CD4-positive, alpha-beta T cell (primary cell): ENCODE measurements at regions not wholly inside any gene's neighbourhood (a gene's known extent, or its start where the extent isn't known, plus 50 kb on each side); places are given as distances from the start of the nearest gene placed in this dataset.

ENCODE experiments used
- ATAC-seq: fragments of 200-7000 bp; cut with Tn5 transposase; one replicate; pipeline ENCODE4 v1.10.0; 2022; ENCODE audit warnings: mild to moderate bottlenecking; ENCODE audit not compliant: poor library complexity
- CTCF ChIA-PET: fragments of 350-600 bp; sonication (Branson Sonifier 250); formaldehyde crosslinking; loops from one replicate; lab custom pipeline; 2021; ENCODE audit warnings: antibody characterized with exemption, inconsistent platforms; lab: Charles Lee
- POLR2A ChIA-PET: fragments of 350-600 bp; sonication (Branson Sonifier 250); formaldehyde crosslinking; loops from one replicate; lab custom pipeline; 2021; ENCODE audit warnings: antibody characterized with exemption, inconsistent platforms; lab: Charles Lee
- DNase-seq, 14 experiments: peaks; one replicate each; pipeline ENCODE4 v3.0.0-alpha.2; 2013 to 2020; ENCODE audit warnings: mixed read lengths in 2 of 14
- H3K27ac ChIP-seq, 2 donors: one replicate each; pipeline versions ENCODE4 v1.5.1 to v1.7.0; 2013; ENCODE audit warnings: low read length in 2 of 2, low read depth in 1 of 2, mild to moderate bottlenecking in 1 of 2
- H3K27me3 ChIP-seq, 2 experiments: 1 replicate in 1 of 2; 2 replicates in 1 of 2; pipeline versions ENCODE4 v1.6.1 to v1.7.0; 2013; ENCODE audit warnings: low read length in 2 of 2, control low read depth in 1 of 2, mild to moderate bottlenecking in 1 of 2, moderate library complexity in 1 of 2; ENCODE audit not compliant: insufficient read depth in 2 of 2, control insufficient read depth in 1 of 2
- H3K36me3 ChIP-seq: one replicate; pipeline ENCODE4 v1.6.1; 2013; ENCODE audit warnings: low read length, control low read depth; ENCODE audit not compliant: insufficient read depth
- H3K4me1 ChIP-seq: one replicate; pipeline ENCODE4 v1.6.1; 2013; ENCODE audit warnings: low read length, control low read depth; ENCODE audit not compliant: insufficient read depth
- H3K4me3 ChIP-seq: one replicate; pipeline ENCODE4 v1.5.1; 2013; ENCODE audit warnings: mild to moderate bottlenecking, low read length, moderate library complexity
- H3K9me3 ChIP-seq, 2 experiments: 1 replicate in 1 of 2; 2 replicates in 1 of 2; pipeline versions ENCODE4 v1.6.1 to v1.7.0; 2013; ENCODE audit warnings: low read length in 2 of 2, mild to moderate bottlenecking in 2 of 2, control low read depth in 1 of 2, moderate library complexity in 1 of 2; ENCODE audit not compliant: control insufficient read depth in 1 of 2, insufficient read depth in 1 of 2
- H3K27ac Mint-ChIP-seq: one replicate; pipeline ENCODE4 v1.8.0; 2020; ENCODE audit warnings: mixed read lengths
- H3K27me3 Mint-ChIP-seq: one replicate; pipeline ENCODE4 v1.8.0; 2021; ENCODE audit warnings: mixed read lengths
- H3K36me3 Mint-ChIP-seq: one replicate; pipeline ENCODE4 v1.8.0; 2021; ENCODE audit warnings: low read depth, mixed read lengths
- H3K4me1 Mint-ChIP-seq: one replicate; pipeline ENCODE4 v1.8.0; 2021; ENCODE audit warnings: low read depth, mixed read lengths
- H3K4me3 Mint-ChIP-seq: one replicate; pipeline ENCODE4 v1.8.0; 2020; ENCODE audit warnings: mild to moderate bottlenecking, mixed read lengths
- H3K9me3 Mint-ChIP-seq: one replicate; pipeline ENCODE4 v1.8.0; 2020; ENCODE audit warnings: mixed read lengths
- intact Hi-C, 2 experiments: fragments of 100-400 bp; cut with DNase I in 1 of 2; cut with micrococcal nuclease in 1 of 2; formaldehyde crosslinking; loops; one replicate each; pipeline versions ENCODE4 v1.15.1 to v1.9.0; 2023 to 2025; cut with DNase I, micrococcal nuclease
- TF ChIP-seq, protein P1 (sequence below): fragments of 200-600 bp; IDR thresholded peaks from one replicate; pipeline ENCODE4 v1.8.0; 2022; ENCODE audit warnings: antibody characterized with exemption, mild to moderate bottlenecking

GRCh38 chr20:53750827-53751619 lies 157.4 kb upstream of the ZNF217 start:
- no peaks in the 10 kb centered on the region for H3K36me3 Mint-ChIP-seq
- peak overlapping the region; percentile 93 for H3K27ac Mint-ChIP-seq
- ATAC-seq, result peak; percentile 57
- ChIA-PET CTCF (interaction anchor here (0.5 to 1.3 kb wide), 3 partner anchors 12 to 165 kb away, joined by 3 to 4 read pairs (median 3); no protein-coding TSS in a partner anchor), POLR2A (interaction anchor here (0.6 to 2.7 kb wide), 18 partner anchors 9 to 189 kb away, joined by 3 to 9 read pairs (median 5); no protein-coding TSS in a partner anchor)
- Histone ChIP-seq H3K27me3 (no peaks in the 10 kb centered on the region), H3K27ac (peak overlapping the region; percentile 53 to 74), H3K4me3 (no peak overlapping the region), H3K9me3 (no peaks in the 10 kb centered on the region), H3K4me1 (peaks cover 60% of the 10 kb centered on the region), H3K36me3 (no peaks in the 10 kb centered on the region)
- intact Hi-C loops, result loop anchor here (5.0 to 10.0 kb wide), 6 partner anchors 86 to 174 kb away; no protein-coding TSS in a partner anchor
- H3K4me1 Mint-ChIP-seq, result peaks cover 76% of the 10 kb centered on the region
- TF ChIP-seq, protein P1, sequence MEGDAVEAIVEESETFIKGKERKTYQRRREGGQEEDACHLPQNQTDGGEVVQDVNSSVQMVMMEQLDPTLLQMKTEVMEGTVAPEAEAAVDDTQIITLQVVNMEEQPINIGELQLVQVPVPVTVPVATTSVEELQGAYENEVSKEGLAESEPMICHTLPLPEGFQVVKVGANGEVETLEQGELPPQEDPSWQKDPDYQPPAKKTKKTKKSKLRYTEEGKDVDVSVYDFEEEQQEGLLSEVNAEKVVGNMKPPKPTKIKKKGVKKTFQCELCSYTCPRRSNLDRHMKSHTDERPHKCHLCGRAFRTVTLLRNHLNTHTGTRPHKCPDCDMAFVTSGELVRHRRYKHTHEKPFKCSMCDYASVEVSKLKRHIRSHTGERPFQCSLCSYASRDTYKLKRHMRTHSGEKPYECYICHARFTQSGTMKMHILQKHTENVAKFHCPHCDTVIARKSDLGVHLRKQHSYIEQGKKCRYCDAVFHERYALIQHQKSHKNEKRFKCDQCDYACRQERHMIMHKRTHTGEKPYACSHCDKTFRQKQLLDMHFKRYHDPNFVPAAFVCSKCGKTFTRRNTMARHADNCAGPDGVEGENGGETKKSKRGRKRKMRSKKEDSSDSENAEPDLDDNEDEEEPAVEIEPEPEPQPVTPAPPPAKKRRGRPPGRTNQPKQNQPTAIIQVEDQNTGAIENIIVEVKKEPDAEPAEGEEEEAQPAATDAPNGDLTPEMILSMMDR, result no peak
- no peaks in the 10 kb centered on the region for H3K27me3 Mint-ChIP-seq
- no peaks in the 10 kb centered on the region for H3K9me3 Mint-ChIP-seq
- H3K4me3 Mint-ChIP-seq, result peak overlapping the region; percentile 65
- peak in 8 of 14 experiments; percentile 2 to 75 (median 34) for DNase-seq

DNA sequence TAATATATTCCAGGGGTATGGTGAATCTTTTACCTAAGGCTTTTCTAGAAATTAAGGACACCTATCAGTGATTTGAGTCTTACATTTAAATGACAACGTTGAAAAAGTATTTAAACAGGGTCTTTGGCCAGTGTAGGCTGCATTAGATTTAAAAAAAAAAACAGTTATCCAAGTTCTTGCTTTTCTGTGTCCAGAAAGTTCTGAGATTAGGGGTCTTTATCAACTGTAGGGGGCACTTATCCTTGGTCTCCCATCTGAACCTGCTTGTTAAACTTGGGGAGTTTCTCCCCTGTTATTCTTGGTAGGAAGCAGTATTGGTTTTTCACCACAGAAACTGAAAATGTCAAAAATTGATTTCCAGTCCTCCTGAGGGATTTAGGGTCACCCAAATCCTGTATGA lies 155.9 kb upstream of the ZNF217 start:
- Histone ChIP-seq H3K4me1 (peaks cover 45% of the 10 kb centered on the region), H3K36me3 (no peaks in the 10 kb centered on the region), H3K27me3 (no peaks in the 10 kb centered on the region), H3K4me3 (no peak overlapping the region), H3K27ac (no peak overlapping the region), H3K9me3 (no peaks in the 10 kb centered on the region)
- Mint-ChIP-seq H3K36me3 (no peaks in the 10 kb centered on the region), H3K4me1 (peaks cover 62% of the 10 kb centered on the region), H3K9me3 (no peaks in the 10 kb centered on the region), H3K27ac (peak overlapping the region; percentile 93), H3K27me3 (no peaks in the 10 kb centered on the region), H3K4me3 (no peak overlapping the region)
- ATAC-seq, result no peak
- ChIA-PET CTCF (interaction anchor here (0.6 kb wide), 1 partner anchor 33 kb away, joined by 4 read pairs; no protein-coding TSS in a partner anchor), POLR2A (interaction anchor here (1.0 to 1.7 kb wide), 3 partner anchors 43 to 154 kb away, joined by 4 to 6 read pairs (median 4); no protein-coding TSS in a partner anchor)
- no peak for DNase-seq
- TF ChIP-seq, protein P1, result no peak
- intact Hi-C loops, result loop anchor here in 1 of 2 experiments (5.0 kb wide), 1 partner anchor 152 kb away; no protein-coding TSS in a partner anchor

GRCh38 chr20:53748821-53749421 lies 155.3 kb upstream of the ZNF217 start:
- Mint-ChIP-seq H3K27ac (peak overlapping the region; percentile 93), H3K27me3 (no peaks in the 10 kb centered on the region), H3K36me3 (no peaks in the 10 kb centered on the region), H3K4me3 (no peak overlapping the region), H3K9me3 (no peaks in the 10 kb centered on the region), H3K4me1 (peaks cover 57% of the 10 kb centered on the region)
- H3K4me3 ChIP-seq, result no peak overlapping the region
- intact Hi-C loops, result loop anchor here in 1 of 2 experiments (5.0 kb wide), 1 partner anchor 152 kb away; no protein-coding TSS in a partner anchor
- H3K4me1 ChIP-seq, result peaks cover 40% of the 10 kb centered on the region
- no peaks in the 10 kb centered on the region for H3K27me3 ChIP-seq
- TF ChIP-seq, protein P1, result no peak
- ATAC-seq (peak; percentile 18), DNase-seq (peak in 6 of 14 experiments; percentile 3 to 56 (median 40))
- H3K9me3 ChIP-seq, result no peaks in the 10 kb centered on the region
- no peaks in the 10 kb centered on the region for H3K36me3 ChIP-seq
- ChIA-PET CTCF (interaction anchor here (0.6 kb wide), 1 partner anchor 32 kb away, joined by 4 read pairs; no protein-coding TSS in a partner anchor), POLR2A (interaction anchor here (1.0 to 1.7 kb wide), 3 partner anchors 42 to 154 kb away, joined by 4 to 6 read pairs (median 4); no protein-coding TSS in a partner anchor)
- H3K27ac ChIP-seq, result no peak overlapping the region
